HAP-1 (cell line): ENCODE measurements at regions not wholly inside any gene's neighbourhood (a gene's known extent, or its start where the extent isn't known, plus 50 kb on each side); places are given as distances from the start of the nearest gene placed in this dataset.
"Not testable (repeated sequence)": the region's sequence is repeated elsewhere in the genome, so short reads cannot be mapped to it uniquely, and the experiment has no call there.

Experiments used
- DNase-seq, 2 experiments: peaks; one replicate each; pipeline ENCODE4 v3.0.0-alpha.2; 2016 to 2020; ENCODE audit warnings: low spot score in 2 of 2
- H3K27me3 ChIP-seq: fragments of 250-450 bp; sonication (Bioruptor Pico); 2 replicates; pipeline ENCODE4 v1.5.1; 2020; ENCODE audit warnings: low read depth, mild to moderate bottlenecking, moderate library complexity
- H3K36me3 ChIP-seq: fragments of 250-450 bp; sonication (Bioruptor Pico); replicated peaks from 2 replicates; pipeline ENCODE4 v1.5.1; 2020; ENCODE audit warnings: mild to moderate bottlenecking
- H3K4me1 ChIP-seq: fragments of 250-450 bp; sonication (Bioruptor Pico); 2 replicates; pipeline ENCODE4 v1.5.1; 2020; ENCODE audit warnings: mild to moderate bottlenecking
- H3K4me3 ChIP-seq: fragments of 250-450 bp; sonication (Bioruptor Pico); 2 replicates; pipeline ENCODE4 v1.5.1; 2020; ENCODE audit warnings: mild to moderate bottlenecking, moderate library complexity
- H3K9me3 ChIP-seq: fragments of 250-450 bp; sonication (Bioruptor Pico); 2 replicates; pipeline ENCODE4 v1.5.1; 2020; ENCODE audit warnings: mild to moderate bottlenecking, moderate library complexity
- in situ Hi-C: fragments of 300-500 bp; cut with MboI; formaldehyde crosslinking; loops from 3 replicates; pipeline ENCODE4 v1.14.3; 2020; ENCODE audit warnings: low sequenced_read_pairs, inconsistent platforms, mixed read lengths

- in situ Hi-C loops, result no loop called here
- Histone ChIP-seq H3K4me3 (no peak overlapping the region), H3K36me3 (no peaks in the 10 kb centered on the region), H3K9me3 (no peaks in the 10 kb centered on the region), H3K4me1 (no peaks in the 10 kb centered on the region), H3K27me3 (no peaks in the 10 kb centered on the region)
- no peak for DNase-seq
Measured at GRCh38 chr13:50464349-50465251, 378.9 kb downstream of the DLEU7 start.

GRCh38 chr13:50466456-50466855 is 377.0 kb downstream of the DLEU7 start:
- Histone ChIP-seq H3K36me3 (no peaks in the 10 kb centered on the region), H3K4me3 (no peak overlapping the region), H3K9me3 (no peaks in the 10 kb centered on the region), H3K4me1 (no peaks in the 10 kb centered on the region), H3K27me3 (no peaks in the 10 kb centered on the region)
- in situ Hi-C loops, result no loop called here
- no peak for DNase-seq

GRCh38 chr13:50467156-50468110 is 376.1 kb downstream of the DLEU7 start:
- no peak for DNase-seq
- Histone ChIP-seq H3K4me1 (no peaks in the 10 kb centered on the region), H3K4me3 (no peak overlapping the region), H3K36me3 (no peaks in the 10 kb centered on the region), H3K9me3 (no peaks in the 10 kb centered on the region), H3K27me3 (no peaks in the 10 kb centered on the region)
- in situ Hi-C loops, result no loop called here

- no peaks in the 10 kb centered on the region for H3K9me3 ChIP-seq
- in situ Hi-C loops, result no loop called here
- H3K4me1 ChIP-seq, result no peaks in the 10 kb centered on the region
- no peak for DNase-seq
- H3K36me3 ChIP-seq, result no peaks in the 10 kb centered on the region
- no peak overlapping the region for H3K4me3 ChIP-seq
- no peaks in the 10 kb centered on the region for H3K27me3 ChIP-seq
Measured at GRCh38 chr13:50468849-50469669, 374.4 kb downstream of the DLEU7 start.

- in situ Hi-C loops, result not testable (repeated sequence)
Measured at GRCh38 chr13:50473050-50473449, 370.4 kb downstream of the DLEU7 start.

GRCh38 chr13:50474088-50474662 is 369.3 kb downstream of the DLEU7 start:
- Histone ChIP-seq H3K36me3 (no peaks in the 10 kb centered on the region), H3K4me1 (no peaks in the 10 kb centered on the region), H3K27me3 (no peaks in the 10 kb centered on the region), H3K4me3 (no peak overlapping the region), H3K9me3 (no peaks in the 10 kb centered on the region)
- in situ Hi-C loops, result no loop called here
- DNase-seq, result no peak

More at GRCh38 chr13:50473050-50473449, 370.4 kb downstream of the DLEU7 start:
- DNase-seq, H3K9me3 ChIP-seq, H3K4me1 ChIP-seq, H3K27me3 ChIP-seq, H3K4me3 ChIP-seq, H3K36me3 ChIP-seq: not testable (repeated sequence)

DNA sequence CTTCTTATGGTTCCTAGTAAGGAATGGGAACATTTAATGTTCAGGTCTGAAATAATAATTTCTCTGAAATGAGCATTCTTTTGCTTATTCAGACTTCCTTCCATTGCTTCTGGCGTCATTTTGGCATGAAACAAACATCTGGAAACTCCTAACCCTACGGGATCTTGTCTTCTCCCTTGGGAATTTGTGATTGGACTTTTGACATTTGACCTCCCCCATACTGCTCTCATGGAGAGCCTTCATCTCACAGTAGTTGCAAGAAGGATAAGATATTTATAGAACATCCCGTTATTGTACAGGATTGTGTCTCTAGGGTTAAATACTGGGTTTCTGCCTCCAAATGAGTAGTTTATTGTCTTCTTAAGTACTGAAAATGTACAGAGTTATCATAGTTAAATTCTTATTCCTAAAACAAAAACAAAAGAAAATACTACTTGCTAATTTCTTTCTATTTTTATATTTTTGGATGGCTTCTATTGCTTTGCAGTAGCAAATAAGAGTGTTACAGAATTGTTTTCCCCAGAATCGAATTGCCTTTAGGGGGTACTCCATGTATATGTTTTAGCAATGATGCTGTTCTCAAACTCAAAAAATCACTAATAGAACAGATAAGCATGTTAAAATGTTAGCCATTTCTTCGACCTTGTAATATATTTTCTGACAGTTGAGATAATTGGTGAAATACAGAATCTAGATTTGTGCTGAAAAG is 366.8 kb downstream of the DLEU7 start:
- H3K4me1 ChIP-seq, result no peaks in the 10 kb centered on the region
- in situ Hi-C loops, result no loop called here
- no peaks in the 10 kb centered on the region for H3K36me3 ChIP-seq
- no peaks in the 10 kb centered on the region for H3K9me3 ChIP-seq
- no peak for DNase-seq
- no peak overlapping the region for H3K4me3 ChIP-seq
- H3K27me3 ChIP-seq, result no peaks in the 10 kb centered on the region

DNA sequence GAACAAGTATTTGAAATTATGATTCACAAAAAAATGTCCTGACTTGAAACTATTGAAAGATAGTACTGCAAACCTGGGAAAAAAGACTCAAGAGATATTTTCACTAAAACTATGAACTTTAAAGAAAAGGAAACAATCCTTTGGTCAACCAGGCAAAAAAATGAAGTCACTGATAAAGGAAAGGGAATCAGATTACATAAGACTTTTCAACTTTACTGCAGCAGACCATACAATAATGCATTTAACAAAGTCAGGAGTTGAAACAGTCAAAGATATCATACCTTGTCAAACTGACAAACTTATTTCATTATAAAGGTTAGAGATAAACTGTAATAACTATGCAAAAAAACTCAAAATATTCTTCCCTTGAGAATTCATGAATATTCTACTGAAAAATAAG is 361.6 kb downstream of the DLEU7 start:
- Histone ChIP-seq H3K9me3 (no peaks in the 10 kb centered on the region), H3K4me1 (no peaks in the 10 kb centered on the region), H3K27me3 (no peaks in the 10 kb centered on the region), H3K36me3 (no peaks in the 10 kb centered on the region), H3K4me3 (no peak overlapping the region)
- no peak for DNase-seq
- in situ Hi-C loops, result no loop called here

DNA sequence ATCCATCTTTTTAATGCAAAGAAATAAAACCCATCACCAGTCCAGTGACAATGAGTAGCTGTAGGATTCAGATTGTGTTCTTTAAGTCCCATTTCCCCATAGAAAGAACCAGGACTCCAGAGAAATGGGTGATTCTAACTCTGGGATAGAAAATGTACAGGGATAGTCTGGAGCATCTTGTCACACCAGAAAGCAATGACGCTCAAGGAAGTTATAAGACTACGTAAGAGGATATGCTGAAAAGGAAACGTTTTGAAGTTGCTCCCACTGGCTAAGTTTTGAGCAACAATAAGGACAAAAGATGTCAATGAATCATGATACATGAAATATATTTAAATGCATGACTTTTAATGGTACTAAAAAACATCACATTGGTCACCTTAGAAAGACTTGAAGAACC is 360.1 kb downstream of the DLEU7 start:
- no peak overlapping the region for H3K4me3 ChIP-seq
- H3K9me3 ChIP-seq, result no peaks in the 10 kb centered on the region
- no peaks in the 10 kb centered on the region for H3K27me3 ChIP-seq
- DNase-seq, result no peak
- in situ Hi-C loops, result no loop called here
- H3K4me1 ChIP-seq, result no peaks in the 10 kb centered on the region
- H3K36me3 ChIP-seq, result no peaks in the 10 kb centered on the region

GRCh38 chr13:50484472-50485113 is 358.9 kb downstream of the DLEU7 start:
- Histone ChIP-seq H3K36me3 (no peaks in the 10 kb centered on the region), H3K4me1 (no peaks in the 10 kb centered on the region), H3K9me3 (no peaks in the 10 kb centered on the region), H3K27me3 (no peaks in the 10 kb centered on the region), H3K4me3 (no peak overlapping the region)
- in situ Hi-C loops, result no loop called here
- no peak for DNase-seq

DNA sequence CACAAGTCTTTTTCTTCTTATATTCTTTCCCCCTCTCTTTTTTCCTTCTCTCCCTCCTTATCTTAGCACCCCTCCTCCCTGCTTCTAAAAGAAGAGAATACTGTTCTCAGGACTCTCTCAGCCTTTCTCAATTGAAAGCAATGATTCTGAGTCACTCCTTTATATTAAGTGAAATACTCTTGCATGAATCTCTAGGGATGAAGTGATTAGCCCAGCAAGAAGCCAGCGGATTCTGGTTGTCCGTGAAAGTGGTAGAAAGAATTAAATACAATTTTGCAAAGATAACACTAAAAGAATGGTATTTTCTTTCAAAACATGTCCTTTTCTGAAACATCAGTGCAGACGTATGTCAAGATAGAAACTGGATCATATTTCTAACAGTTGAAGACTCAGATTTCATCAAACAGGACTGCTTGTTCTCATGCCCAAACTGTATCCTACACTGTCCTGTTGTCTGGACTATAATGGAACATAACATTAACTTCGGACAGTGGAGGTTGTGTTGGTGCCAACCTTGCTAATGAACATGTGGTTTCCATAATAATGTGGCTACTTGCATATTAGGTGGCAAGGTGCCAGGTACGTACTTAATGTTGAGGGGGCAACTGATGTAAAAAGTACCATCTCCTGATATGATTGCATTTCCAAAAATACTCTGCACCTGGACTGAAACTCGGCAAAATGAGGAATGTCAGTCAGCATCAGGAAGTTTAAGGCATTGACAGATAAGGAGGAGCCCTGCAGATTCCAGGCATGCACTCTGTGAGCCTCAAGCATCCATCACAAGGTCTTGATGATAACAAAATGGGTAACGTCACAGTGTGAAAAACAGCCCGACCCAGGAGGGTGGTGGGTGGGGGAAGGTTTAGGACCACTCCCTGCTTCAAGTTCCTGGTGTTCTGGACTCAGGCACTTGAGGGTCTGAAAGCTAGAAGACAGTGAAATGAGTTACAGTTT is 357.2 kb downstream of the DLEU7 start:
- in situ Hi-C loops, result no loop called here
- H3K9me3 ChIP-seq, result no peaks in the 10 kb centered on the region
- H3K27me3 ChIP-seq, result no peaks in the 10 kb centered on the region
- no peaks in the 10 kb centered on the region for H3K36me3 ChIP-seq
- DNase-seq, result no peak
- H3K4me3 ChIP-seq, result no peak overlapping the region
- no peaks in the 10 kb centered on the region for H3K4me1 ChIP-seq
